ENCODE measurements at regions not wholly inside any gene's neighbourhood (a gene's known extent, or its start where the extent isn't known, plus 50 kb on each side); places are given as distances from the start of the nearest gene placed in this dataset.
"Not testable (repeated sequence)": the region's sequence is repeated elsewhere in the genome, so short reads cannot be mapped to it uniquely, and the experiment has no call there.

DNA sequence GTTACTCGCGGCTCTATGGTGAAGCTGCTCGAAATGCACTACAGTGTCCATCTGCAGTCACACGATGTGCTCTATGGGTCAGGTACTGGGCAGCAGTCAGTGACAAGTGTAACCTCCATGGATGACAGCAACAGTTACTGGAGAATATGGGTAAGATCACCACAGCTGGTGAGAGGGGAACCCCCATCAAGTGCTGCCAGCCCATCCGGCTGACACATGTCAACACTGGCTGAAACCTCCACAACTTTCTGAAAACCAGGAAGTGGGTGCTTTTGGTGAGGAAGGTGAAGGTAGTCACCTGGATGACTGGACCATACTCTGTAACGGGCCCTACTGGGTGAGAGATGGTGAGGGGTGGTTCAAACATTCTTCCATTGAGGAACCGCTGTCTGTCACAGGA is 87.4 kb upstream of the C15orf39 start:
- Histone ChIP-seq H2BK5ac (ENCODE audit: low read depth, low read length, poor library complexity) (no peak overlapping the region), H4K91ac (ENCODE audit: low read depth, low read length) (no peak overlapping the region), H3K14ac (ENCODE audit: low read length) (no peak overlapping the region), H2AK5ac (ENCODE audit: low read length) (no peak overlapping the region), H3K27ac (ENCODE audit: low read depth, low read length) (no peak overlapping the region), H4K8ac (ENCODE audit: low read depth, low read length) (no peak overlapping the region), H3K79me1 (ENCODE audit: low read length) (no peaks in the 10 kb centered on the region), H3K4ac (ENCODE audit: low read depth, low read length) (no peak overlapping the region), H2BK12ac (ENCODE audit: low read length) (no peak overlapping the region), H4K12ac (ENCODE audit: low read depth, low read length) (no peak overlapping the region), H3K27me3 (ENCODE audit: insufficient read depth, low read length) (no peaks in the 10 kb centered on the region), H3K79me2 (ENCODE audit: control insufficient read depth, insufficient read depth, low read length, poor library complexity) (no peaks in the 10 kb centered on the region), H3K9me3 (ENCODE audit: insufficient read depth, low read depth, low read length) (peaks cover 4% of the 10 kb centered on the region), H3K36me3 (ENCODE audit: control insufficient read depth in 1 of 2, insufficient read depth in 2 of 2, low read length in 2 of 2) (no peaks in the 10 kb centered on the region), H3K9ac (ENCODE audit: low read length) (no peak overlapping the region), H3K18ac (ENCODE audit: low read length) (no peak overlapping the region), H3K4me2 (ENCODE audit: low read length) (no peak overlapping the region), H3K23ac (ENCODE audit: low read length) (peak overlapping the region; percentile 4), H3K4me1 (ENCODE audit: control insufficient read depth in 1 of 2, insufficient read depth in 2 of 2, low read length in 2 of 2) (no peaks in the 10 kb centered on the region), H2BK120ac (ENCODE audit: insufficient read depth, low read length, poor library complexity) (no peak overlapping the region), H2AFZ (ENCODE audit: insufficient read depth, low read length, poor library complexity) (no peak overlapping the region), H3K4me3 (ENCODE audit: low read depth, low read length) (no peak overlapping the region)
- no peak for DNase-seq
- no CpG with 5 or more reads among the region's 7 CpGs for WGBS (ENCODE audit: extremely low coverage, insufficient coverage, insufficient read length)

DNA sequence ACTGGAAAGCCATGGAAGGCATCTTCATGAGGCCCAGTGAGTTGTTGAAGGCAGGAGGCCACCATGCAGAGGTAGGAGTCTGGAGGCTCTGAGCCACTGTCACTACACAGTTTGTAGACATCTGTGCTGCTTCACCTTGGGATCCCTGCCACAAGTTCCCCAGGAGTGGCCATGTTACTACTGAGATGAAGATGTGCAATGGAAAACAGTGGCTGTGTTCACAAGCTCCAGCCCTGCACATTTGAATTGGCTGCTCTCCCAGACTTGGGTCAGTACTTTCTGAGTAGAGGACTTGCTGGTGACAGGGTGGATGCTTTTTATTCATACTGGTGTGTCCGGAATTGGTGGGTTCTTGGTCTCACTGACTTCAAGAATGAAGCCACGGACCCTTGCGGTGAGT is 86.9 kb upstream of the C15orf39 start:
- Histone ChIP-seq H3K27me3 (ENCODE audit: insufficient read depth, low read length) (no peaks in the 10 kb centered on the region), H3K9ac (ENCODE audit: low read length) (no peak overlapping the region), H2BK5ac (ENCODE audit: low read depth, low read length, poor library complexity) (no peak overlapping the region), H3K79me1 (ENCODE audit: low read length) (no peaks in the 10 kb centered on the region), H2BK12ac (ENCODE audit: low read length) (no peak overlapping the region), H3K27ac (ENCODE audit: low read depth, low read length) (no peak overlapping the region), H4K8ac (ENCODE audit: low read depth, low read length) (no peak overlapping the region), H3K18ac (ENCODE audit: low read length) (no peak overlapping the region), H3K4ac (ENCODE audit: low read depth, low read length) (no peak overlapping the region), H3K36me3 (ENCODE audit: control insufficient read depth in 1 of 2, insufficient read depth in 2 of 2, low read length in 2 of 2) (no peaks in the 10 kb centered on the region), H3K4me3 (ENCODE audit: low read depth, low read length) (no peak overlapping the region), H3K79me2 (ENCODE audit: control insufficient read depth, insufficient read depth, low read length, poor library complexity) (no peaks in the 10 kb centered on the region), H3K4me2 (ENCODE audit: low read length) (no peak overlapping the region), H3K14ac (ENCODE audit: low read length) (no peak overlapping the region), H4K12ac (ENCODE audit: low read depth, low read length) (no peak overlapping the region), H3K4me1 (ENCODE audit: control insufficient read depth in 1 of 2, insufficient read depth in 2 of 2, low read length in 2 of 2) (no peaks in the 10 kb centered on the region), H3K9me3 (ENCODE audit: insufficient read depth, low read depth, low read length) (peaks cover 4% of the 10 kb centered on the region), H2AFZ (ENCODE audit: insufficient read depth, low read length, poor library complexity) (no peak overlapping the region), H2AK5ac (ENCODE audit: low read length) (no peak overlapping the region), H4K91ac (ENCODE audit: low read depth, low read length) (no peak overlapping the region), H2BK120ac (ENCODE audit: insufficient read depth, low read length, poor library complexity) (no peak overlapping the region), H3K23ac (ENCODE audit: low read length) (no peak overlapping the region)
- no peak for DNase-seq
- no CpG with 5 or more reads among the region's 3 CpGs for WGBS (ENCODE audit: extremely low coverage, insufficient coverage, insufficient read length)

DNA sequence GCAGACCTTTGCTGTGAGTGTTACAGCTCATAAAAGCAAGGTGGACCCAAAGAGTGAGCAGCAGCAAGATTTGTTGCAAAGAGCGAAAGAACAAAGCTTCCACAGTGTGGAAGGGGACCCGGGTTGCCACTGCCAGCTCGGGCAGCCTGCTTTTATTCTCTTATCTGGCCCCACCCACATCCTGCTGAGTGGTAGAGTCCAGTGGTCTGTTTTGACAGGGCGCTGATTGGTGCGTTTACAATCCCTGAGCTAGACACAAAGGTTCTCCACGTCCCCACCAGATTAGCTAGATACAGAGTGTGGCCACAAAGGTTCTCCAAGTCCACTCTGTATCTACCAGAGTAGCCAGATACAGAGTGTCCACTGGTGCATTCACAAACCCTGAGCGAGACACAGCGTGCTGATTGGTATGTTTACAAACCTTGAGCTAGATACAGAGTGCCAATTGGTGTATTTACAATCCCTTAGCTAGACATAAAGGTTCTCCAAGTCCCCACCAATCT is 86.2 kb upstream of the C15orf39 start:
- H2BK120ac ChIP-seq (ENCODE audit: insufficient read depth, low read length, poor library complexity); H4K91ac ChIP-seq (ENCODE audit: low read depth, low read length); H2BK5ac ChIP-seq (ENCODE audit: low read depth, low read length, poor library complexity); H3K79me1 ChIP-seq (ENCODE audit: low read length); H3K4me2 ChIP-seq (ENCODE audit: low read length); H3K23ac ChIP-seq (ENCODE audit: low read length); DNase-seq; H3K27me3 ChIP-seq (ENCODE audit: insufficient read depth, low read length); H4K8ac ChIP-seq (ENCODE audit: low read depth, low read length); H3K4me3 ChIP-seq (ENCODE audit: low read depth, low read length); H3K4me1 ChIP-seq (ENCODE audit: control insufficient read depth in 1 of 2, insufficient read depth in 2 of 2, low read length in 2 of 2); H4K12ac ChIP-seq (ENCODE audit: low read depth, low read length); H2AK5ac ChIP-seq (ENCODE audit: low read length); H3K79me2 ChIP-seq (ENCODE audit: control insufficient read depth, insufficient read depth, low read length, poor library complexity); H2BK12ac ChIP-seq (ENCODE audit: low read length); H2AFZ ChIP-seq (ENCODE audit: insufficient read depth, low read length, poor library complexity); H3K4ac ChIP-seq (ENCODE audit: low read depth, low read length); H3K14ac ChIP-seq (ENCODE audit: low read length); H3K9ac ChIP-seq (ENCODE audit: low read length); H3K27ac ChIP-seq (ENCODE audit: low read depth, low read length); H3K9me3 ChIP-seq (ENCODE audit: insufficient read depth, low read depth, low read length); H3K18ac ChIP-seq (ENCODE audit: low read length); H3K36me3 ChIP-seq (ENCODE audit: control insufficient read depth in 1 of 2, insufficient read depth in 2 of 2, low read length in 2 of 2): not testable (repeated sequence)
- no CpG with 5 or more reads among the region's 8 CpGs for WGBS (ENCODE audit: extremely low coverage, insufficient coverage, insufficient read length)

DNA sequence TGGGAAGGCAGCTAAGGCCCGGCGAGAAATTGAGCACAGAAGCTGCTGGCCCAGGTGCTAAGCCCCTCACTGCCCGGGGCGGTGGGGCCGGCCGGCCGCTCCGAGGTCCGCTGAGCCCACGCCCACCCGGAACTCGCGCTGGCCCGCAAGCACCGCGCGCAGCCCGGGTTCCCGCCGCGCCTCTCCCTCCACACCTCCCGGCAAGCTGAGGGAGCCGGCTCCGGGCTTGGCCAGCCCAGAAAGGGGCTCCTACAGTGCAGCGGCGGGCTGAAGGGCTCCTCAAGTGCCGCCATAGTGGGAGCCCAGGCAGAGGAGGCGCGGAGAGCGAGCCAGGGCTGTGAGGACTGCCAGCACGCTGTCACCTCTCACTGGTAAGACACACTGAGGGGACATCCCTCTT is 85.5 kb upstream of the C15orf39 start:
- H2BK5ac ChIP-seq (ENCODE audit: low read depth, low read length, poor library complexity); H4K12ac ChIP-seq (ENCODE audit: low read depth, low read length); H2BK120ac ChIP-seq (ENCODE audit: insufficient read depth, low read length, poor library complexity); H3K9ac ChIP-seq (ENCODE audit: low read length); H2BK12ac ChIP-seq (ENCODE audit: low read length); H2AK5ac ChIP-seq (ENCODE audit: low read length); H3K27me3 ChIP-seq (ENCODE audit: insufficient read depth, low read length); H3K36me3 ChIP-seq (ENCODE audit: control insufficient read depth in 1 of 2, insufficient read depth in 2 of 2, low read length in 2 of 2); H3K14ac ChIP-seq (ENCODE audit: low read length); H3K27ac ChIP-seq (ENCODE audit: low read depth, low read length); H3K4me2 ChIP-seq (ENCODE audit: low read length); H2AFZ ChIP-seq (ENCODE audit: insufficient read depth, low read length, poor library complexity); DNase-seq; H4K8ac ChIP-seq (ENCODE audit: low read depth, low read length); H3K9me3 ChIP-seq (ENCODE audit: insufficient read depth, low read depth, low read length); H3K4ac ChIP-seq (ENCODE audit: low read depth, low read length); H3K23ac ChIP-seq (ENCODE audit: low read length); H3K18ac ChIP-seq (ENCODE audit: low read length); H3K4me3 ChIP-seq (ENCODE audit: low read depth, low read length); H3K4me1 ChIP-seq (ENCODE audit: control insufficient read depth in 1 of 2, insufficient read depth in 2 of 2, low read length in 2 of 2); H4K91ac ChIP-seq (ENCODE audit: low read depth, low read length); H3K79me2 ChIP-seq (ENCODE audit: control insufficient read depth, insufficient read depth, low read length, poor library complexity); H3K79me1 ChIP-seq (ENCODE audit: low read length): not testable (repeated sequence)
- WGBS (ENCODE audit: extremely low coverage, insufficient coverage, insufficient read length) = no CpG with 5 or more reads among the region's 31 CpGs
